HepG2 (cell line): ENCODE measurements at regions not wholly inside any gene's neighbourhood (a gene's known extent, or its start where the extent isn't known, plus 50 kb on each side); places are given as distances from the start of the nearest gene placed in this dataset.

Experiments
- ATAC-seq: fragments of 200-7000 bp; cut with Tn5 transposase; 3 replicates; pipeline ENCODE4 v1.9.1; 2020; ENCODE audit warnings: mild to moderate bottlenecking, moderate library complexity
- BruUV-seq: library from RNA; stranded (reverse); fragments of 400-500 nt; replicated peaks from 2 replicates; lab custom pipeline; 2021; lab: Mats Ljungman, UMichigan
- CTCF ChIA-PET: fragments of 300-600 bp; formaldehyde crosslinking; extraction: SDS; loops from one replicate; lab custom pipeline; 2021; ENCODE audit warnings: low total read pairs, inconsistent platforms, low intra/inter-chr PET ratio; lab: Yijun Ruan, JAX
- POLR2A ChIA-PET: fragments of 350-600 bp; sonication (Branson Sonifier 250); formaldehyde crosslinking; loops from one replicate; lab custom pipeline; 2020; ENCODE audit warnings: antibody characterized with exemption, inconsistent platforms; lab: Yijun Ruan, JAX
- DNase-seq: peaks from one replicate; pipeline ENCODE4 v3.0.0-alpha.2; 2015; ENCODE audit warnings: low spot score
- FAIRE-seq: peaks from 3 replicates; lab custom pipeline; 2011; peaks lifted over from hg19 to GRCh38; lab: Jason Lieb, UNC
- H2AFZ ChIP-seq: one replicate; pipeline ENCODE4 v1.6.1; 2011; ENCODE audit warnings: low read length, inconsistent platforms
- H3K27ac ChIP-seq: fragments of 300-600 bp; 3 replicates; pipeline ENCODE4 v1.8.0; 2011; ENCODE audit warnings: mixed run types, mild to moderate bottlenecking, mixed read lengths, low read length, inconsistent platforms; ENCODE audit not compliant: insufficient read depth; ENCODE audit errors: extremely low read length
- H3K27me3 ChIP-seq, 2 experiments: fragments of 200-600 bp in 1 of 2; 2 replicates in 1 of 2; 3 replicates in 1 of 2; pipeline versions ENCODE4 v1.6.0 to v1.8.0; 2011; ENCODE audit warnings: low read length in 2 of 2, mild to moderate bottlenecking in 2 of 2, moderate library complexity in 2 of 2, inconsistent platforms in 1 of 2; ENCODE audit not compliant: insufficient read depth in 2 of 2, control insufficient read depth in 1 of 2
- H3K36me3 ChIP-seq, 2 experiments: fragments of 200-600 bp in 1 of 2; replicated peaks in 1 of 2; 2 replicates in 1 of 2; 3 replicates in 1 of 2; pipeline versions ENCODE4 v1.5.1 to v1.8.0; 2011; ENCODE audit warnings: low read length in 2 of 2, inconsistent platforms in 1 of 2; ENCODE audit not compliant: insufficient read depth in 2 of 2, control insufficient read depth in 1 of 2
- H3K4me1 ChIP-seq: 2 replicates; pipeline ENCODE4 v1.5.1; 2012; ENCODE audit warnings: low read length, inconsistent platforms; ENCODE audit not compliant: insufficient read depth
- H3K4me2 ChIP-seq: 2 replicates; pipeline ENCODE4 v1.6.0; 2011; ENCODE audit warnings: low read depth, low read length, inconsistent platforms
- H3K4me3 ChIP-seq, 3 experiments: fragments of 200-600 bp in 1 of 3; sonication (generic), shearing (Covaris generic) in 1 of 3; replicated peaks in 1 of 3; 2 replicates each; pipeline ENCODE4 v1.5.1; 2011 to 2016; ENCODE audit warnings: low read length in 3 of 3, inconsistent platforms in 2 of 3, low read depth in 2 of 3, mild to moderate bottlenecking in 2 of 3, control low read depth in 1 of 3, mixed read lengths in 1 of 3; ENCODE audit not compliant: insufficient read depth in 1 of 3
- H3K79me2 ChIP-seq: one replicate; pipeline ENCODE4 v1.6.1; 2011; ENCODE audit warnings: low read length, inconsistent platforms; ENCODE audit not compliant: insufficient read depth
- H3K9ac ChIP-seq: 2 replicates; pipeline ENCODE4 v1.6.0; 2011; ENCODE audit warnings: mild to moderate bottlenecking, low read depth, low read length, inconsistent platforms; ENCODE audit not compliant: insufficient read depth
- H3K9me3 ChIP-seq: 2 replicates; pipeline ENCODE4 v1.5.1; 2012; ENCODE audit warnings: mild to moderate bottlenecking, low read length
- H4K20me1 ChIP-seq: 2 replicates; pipeline ENCODE4 v1.6.0; 2011; ENCODE audit warnings: inconsistent platforms, mild to moderate bottlenecking, low read length, moderate library complexity; ENCODE audit not compliant: insufficient read depth
- AGO2 ChIP-seq: fragments of 200-400 bp; formaldehyde crosslinking; optimal IDR thresholded peaks from 2 replicates; pipeline ENCODE3; 2017; ENCODE audit warnings: mild to moderate bottlenecking, low read depth, low read length, moderate library complexity
- ATF7 ChIP-seq, 2 experiments: fragments of 450-650 bp in 1 of 2; sonication (generic) in 1 of 2; formaldehyde crosslinking in 1 of 2; IDR thresholded peaks; 2 replicates each; pipeline versions ENCODE4 v1.4.0 to v1.6.1; 2016 to 2020; ENCODE audit warnings: antibody characterized with exemption in 1 of 2, mild to moderate bottlenecking in 1 of 2, missing genetic modification reagents in 1 of 2
- DNMT1 ChIP-seq: sonication (generic); formaldehyde crosslinking; IDR thresholded peaks from 2 replicates; pipeline ENCODE4 v1.5.1; 2020; ENCODE audit warnings: mild to moderate bottlenecking, missing genetic modification reagents
- GZF1 ChIP-seq: sonication (generic); formaldehyde crosslinking; IDR thresholded peaks from 2 replicates; pipeline ENCODE4 v1.5.1; 2020; ENCODE audit warnings: mild to moderate bottlenecking, missing genetic modification reagents
- HOXA3 ChIP-seq: sonication (generic); formaldehyde crosslinking; IDR thresholded peaks from 2 replicates; pipeline ENCODE4 v1.5.0; 2020; ENCODE audit warnings: missing genetic modification reagents
- KAT7 ChIP-seq: IDR thresholded peaks from 2 replicates; pipeline ENCODE4 v1.6.1; 2018; ENCODE audit warnings: borderline replicate concordance, missing compliant biosample characterization
- MED8 ChIP-seq: sonication (generic); formaldehyde crosslinking; IDR thresholded peaks from 2 replicates; pipeline ENCODE4 v1.8.1; 2023; ENCODE audit warnings: mild to moderate bottlenecking, missing genetic modification reagents; ENCODE audit not compliant: insufficient replicate concordance
- NFE2L2 ChIP-seq: fragments of 150-350 bp; IDR thresholded peaks from 2 replicates; pipeline ENCODE4 v1.6.1; 2014; ENCODE audit warnings: low read length
- ZC3H13 ChIP-seq: sonication (generic); formaldehyde crosslinking; IDR thresholded peaks from 2 replicates; pipeline ENCODE4 v1.8.1; 2023; ENCODE audit warnings: mild to moderate bottlenecking, missing genetic modification reagents, moderate library complexity
- ZC3H4 ChIP-seq: sonication (generic); formaldehyde crosslinking; IDR thresholded peaks from 2 replicates; pipeline ENCODE4 v1.4.0; 2020; ENCODE audit warnings: missing genetic modification reagents, borderline replicate concordance
- ZNF383 ChIP-seq: sonication (generic); formaldehyde crosslinking; IDR thresholded peaks from 2 replicates; pipeline ENCODE4 v1.4.0; 2020; ENCODE audit warnings: missing genetic modification reagents, mild to moderate bottlenecking, borderline replicate concordance
- ZNF451 ChIP-seq: sonication (generic); formaldehyde crosslinking; IDR thresholded peaks from 2 replicates; pipeline ENCODE4 v1.5.0; 2020; ENCODE audit warnings: mild to moderate bottlenecking, missing genetic modification reagents
- ZSCAN9 ChIP-seq: IDR thresholded peaks from 2 replicates; pipeline ENCODE4 v1.6.1; 2016; ENCODE audit warnings: borderline replicate concordance
- WGBS: methylation state at CpG from one replicate; pipeline ENCODE4 v1.1.6; 2017; ENCODE audit warnings: low lambda C conversion rate; 5-methylcytosine and 5-hydroxymethylcytosine counted together
- in situ Hi-C: cut with HindIII; loops from 2 replicates; pipeline ENCODE4 v1.10.0; 2017; ENCODE audit warnings: low pct_unique_long_range_greater_than_20kb; ENCODE audit not compliant: extremely low pct_ligation_motif_present
- intact Hi-C: fragments of 100-400 bp; cut with micrococcal nuclease; formaldehyde crosslinking; loops from one replicate; pipeline ENCODE4 v1.10.0; 2022; ENCODE audit not compliant: unreplicated experiment
- TF ChIP-seq, protein P1 (sequence below), 2 experiments: IDR thresholded peaks; 2 replicates each; pipeline ENCODE4 v1.6.1; 2011 to 2012; ENCODE audit warnings: low read length in 2 of 2, borderline replicate concordance in 1 of 2, low read depth in 1 of 2, mild to moderate bottlenecking in 1 of 2, moderate library complexity in 1 of 2
- TF ChIP-seq, protein P2 (sequence below): sonication (generic); formaldehyde crosslinking; IDR thresholded peaks from 2 replicates; pipeline ENCODE4 v1.4.0; 2020; ENCODE audit warnings: mild to moderate bottlenecking, missing genetic modification reagents
- TF ChIP-seq, protein P3 (sequence below): sonication (generic); formaldehyde crosslinking; IDR thresholded peaks from 2 replicates; pipeline ENCODE4 v1.9.0; 2022; ENCODE audit warnings: low read depth, missing genetic modification reagents
- TF ChIP-seq, protein P4 (sequence below): sonication (generic); formaldehyde crosslinking; IDR thresholded peaks from 2 replicates; pipeline ENCODE4 v1.5.0; 2020; ENCODE audit warnings: missing genetic modification reagents

DNA sequence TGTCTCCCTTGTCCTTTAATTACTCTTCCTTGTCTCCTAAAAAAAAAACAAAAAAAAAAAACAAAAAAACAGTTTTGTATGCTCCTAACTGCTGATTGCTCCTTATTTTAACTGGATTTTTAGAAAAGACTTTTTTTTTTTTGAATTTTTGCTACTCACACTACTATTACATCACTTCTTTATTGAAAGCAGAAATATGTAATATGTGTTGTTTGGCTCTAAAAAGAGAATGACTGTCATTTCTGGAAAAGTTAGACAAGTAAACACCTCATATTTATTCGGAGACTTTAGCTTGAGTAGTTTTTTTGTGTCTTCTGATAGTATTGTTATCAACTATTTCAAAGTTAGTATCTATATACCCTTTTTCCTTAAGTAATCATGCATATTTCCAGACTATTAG lies 855.0 kb downstream of the USP25 start:
- no TSS peak for BruUV-seq
- Histone ChIP-seq H3K27me3 (no peaks in the 10 kb centered on the region), H3K9ac (no peak overlapping the region), H3K4me3 (no peak overlapping the region), H2AFZ (no peak overlapping the region), H3K9me3 (no peaks in the 10 kb centered on the region), H3K36me3 (no peaks in the 10 kb centered on the region), H4K20me1 (no peaks in the 10 kb centered on the region), H3K79me2 (no peaks in the 10 kb centered on the region), H3K4me2 (no peak overlapping the region), H3K4me1 (peaks cover 9% of the 10 kb centered on the region), H3K27ac (no peak overlapping the region)
- DNase-seq: no peak
- no peak for FAIRE-seq
- no peak for ATAC-seq
- intact Hi-C loops: no loop called here
- in situ Hi-C loops: no loop called here
- ChIA-PET POLR2A (no interaction called here), CTCF (no interaction called here)
- WGBS: 37% methylated on average over 1 of the region's 1 CpG
- TF ChIP-seq, protein P1, sequence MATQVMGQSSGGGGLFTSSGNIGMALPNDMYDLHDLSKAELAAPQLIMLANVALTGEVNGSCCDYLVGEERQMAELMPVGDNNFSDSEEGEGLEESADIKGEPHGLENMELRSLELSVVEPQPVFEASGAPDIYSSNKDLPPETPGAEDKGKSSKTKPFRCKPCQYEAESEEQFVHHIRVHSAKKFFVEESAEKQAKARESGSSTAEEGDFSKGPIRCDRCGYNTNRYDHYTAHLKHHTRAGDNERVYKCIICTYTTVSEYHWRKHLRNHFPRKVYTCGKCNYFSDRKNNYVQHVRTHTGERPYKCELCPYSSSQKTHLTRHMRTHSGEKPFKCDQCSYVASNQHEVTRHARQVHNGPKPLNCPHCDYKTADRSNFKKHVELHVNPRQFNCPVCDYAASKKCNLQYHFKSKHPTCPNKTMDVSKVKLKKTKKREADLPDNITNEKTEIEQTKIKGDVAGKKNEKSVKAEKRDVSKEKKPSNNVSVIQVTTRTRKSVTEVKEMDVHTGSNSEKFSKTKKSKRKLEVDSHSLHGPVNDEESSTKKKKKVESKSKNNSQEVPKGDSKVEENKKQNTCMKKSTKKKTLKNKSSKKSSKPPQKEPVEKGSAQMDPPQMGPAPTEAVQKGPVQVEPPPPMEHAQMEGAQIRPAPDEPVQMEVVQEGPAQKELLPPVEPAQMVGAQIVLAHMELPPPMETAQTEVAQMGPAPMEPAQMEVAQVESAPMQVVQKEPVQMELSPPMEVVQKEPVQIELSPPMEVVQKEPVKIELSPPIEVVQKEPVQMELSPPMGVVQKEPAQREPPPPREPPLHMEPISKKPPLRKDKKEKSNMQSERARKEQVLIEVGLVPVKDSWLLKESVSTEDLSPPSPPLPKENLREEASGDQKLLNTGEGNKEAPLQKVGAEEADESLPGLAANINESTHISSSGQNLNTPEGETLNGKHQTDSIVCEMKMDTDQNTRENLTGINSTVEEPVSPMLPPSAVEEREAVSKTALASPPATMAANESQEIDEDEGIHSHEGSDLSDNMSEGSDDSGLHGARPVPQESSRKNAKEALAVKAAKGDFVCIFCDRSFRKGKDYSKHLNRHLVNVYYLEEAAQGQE (IDR thresholded peaks at IDR 0.05; ENCODE audit: borderline replicate concordance in 1 of 2, low read depth in 1 of 2, low read length in 2 of 2): no peak
- TF ChIP-seq DNMT1 (CRISPR knock-in tag) (no peak), ZNF451 (no peak), ZC3H4 (no peak), HOXA3 (no peak), AGO2 (no peak), MED8 (CRISPR knock-in tag) (no peak), ZC3H13 (no peak), NFE2L2 (no peak), KAT7 (CRISPR knock-in tag) (no peak), GZF1 (CRISPR knock-in tag) (no peak), ZSCAN9 (CRISPR knock-in tag) (no peak), ATF7 (IDR thresholded peaks at IDR 0.05) (no peak), ATF7 (CRISPR knock-in tag; IDR thresholded peaks at IDR 0.05) (no peak), ZNF383 (CRISPR knock-in tag) (no peak)
- TF ChIP-seq, protein P2, sequence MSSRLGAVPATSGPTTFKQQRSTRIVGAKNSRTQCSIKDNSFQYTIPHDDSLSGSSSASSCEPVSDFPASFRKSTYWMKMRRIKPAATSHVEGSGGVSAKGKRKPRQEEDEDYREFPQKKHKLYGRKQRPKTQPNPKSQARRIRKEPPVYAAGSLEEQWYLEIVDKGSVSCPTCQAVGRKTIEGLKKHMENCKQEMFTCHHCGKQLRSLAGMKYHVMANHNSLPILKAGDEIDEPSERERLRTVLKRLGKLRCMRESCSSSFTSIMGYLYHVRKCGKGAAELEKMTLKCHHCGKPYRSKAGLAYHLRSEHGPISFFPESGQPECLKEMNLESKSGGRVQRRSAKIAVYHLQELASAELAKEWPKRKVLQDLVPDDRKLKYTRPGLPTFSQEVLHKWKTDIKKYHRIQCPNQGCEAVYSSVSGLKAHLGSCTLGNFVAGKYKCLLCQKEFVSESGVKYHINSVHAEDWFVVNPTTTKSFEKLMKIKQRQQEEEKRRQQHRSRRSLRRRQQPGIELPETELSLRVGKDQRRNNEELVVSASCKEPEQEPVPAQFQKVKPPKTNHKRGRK (CRISPR knock-in tag): no peak
- TF ChIP-seq, protein P3, sequence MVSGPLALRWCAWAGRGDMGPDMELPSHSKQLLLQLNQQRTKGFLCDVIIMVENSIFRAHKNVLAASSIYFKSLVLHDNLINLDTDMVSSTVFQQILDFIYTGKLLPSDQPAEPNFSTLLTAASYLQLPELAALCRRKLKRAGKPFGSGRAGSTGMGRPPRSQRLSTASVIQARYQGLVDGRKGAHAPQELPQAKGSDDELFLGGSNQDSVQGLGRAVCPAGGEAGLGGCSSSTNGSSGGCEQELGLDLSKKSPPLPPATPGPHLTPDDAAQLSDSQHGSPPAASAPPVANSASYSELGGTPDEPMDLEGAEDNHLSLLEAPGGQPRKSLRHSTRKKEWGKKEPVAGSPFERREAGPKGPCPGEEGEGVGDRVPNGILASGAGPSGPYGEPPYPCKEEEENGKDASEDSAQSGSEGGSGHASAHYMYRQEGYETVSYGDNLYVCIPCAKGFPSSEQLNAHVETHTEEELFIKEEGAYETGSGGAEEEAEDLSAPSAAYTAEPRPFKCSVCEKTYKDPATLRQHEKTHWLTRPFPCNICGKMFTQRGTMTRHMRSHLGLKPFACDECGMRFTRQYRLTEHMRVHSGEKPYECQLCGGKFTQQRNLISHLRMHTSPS (CRISPR knock-in tag): no peak
- TF ChIP-seq, protein P4, sequence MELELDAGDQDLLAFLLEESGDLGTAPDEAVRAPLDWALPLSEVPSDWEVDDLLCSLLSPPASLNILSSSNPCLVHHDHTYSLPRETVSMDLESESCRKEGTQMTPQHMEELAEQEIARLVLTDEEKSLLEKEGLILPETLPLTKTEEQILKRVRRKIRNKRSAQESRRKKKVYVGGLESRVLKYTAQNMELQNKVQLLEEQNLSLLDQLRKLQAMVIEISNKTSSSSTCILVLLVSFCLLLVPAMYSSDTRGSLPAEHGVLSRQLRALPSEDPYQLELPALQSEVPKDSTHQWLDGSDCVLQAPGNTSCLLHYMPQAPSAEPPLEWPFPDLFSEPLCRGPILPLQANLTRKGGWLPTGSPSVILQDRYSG (CRISPR knock-in tag): no peak
